H9 (cell line): ENCODE measurements at regions not wholly inside any gene's neighbourhood (a gene's known extent, or its start where the extent isn't known, plus 50 kb on each side); places are given as distances from the start of the nearest gene placed in this dataset.

Experiments
- DNase-seq: peaks from one replicate; pipeline ENCODE4 v3.0.0-alpha.2; 2017
- H2AFZ ChIP-seq: one replicate; pipeline ENCODE4 v1.6.1; 2013; ENCODE audit warnings: mild to moderate bottlenecking, low read length, control low read depth, moderate library complexity
- H2AK5ac ChIP-seq: 2 replicates; pipeline ENCODE4 v1.6.1; 2013; ENCODE audit warnings: low read length, control low read depth, mixed read lengths; ENCODE audit not compliant: insufficient read length
- H2BK120ac ChIP-seq: one replicate; pipeline ENCODE4 v1.6.1; 2013; ENCODE audit warnings: low read depth, mild to moderate bottlenecking, low read length, control low read depth, inconsistent platforms; ENCODE audit not compliant: poor library complexity, severe bottlenecking
- H2BK12ac ChIP-seq: 2 replicates; pipeline ENCODE4 v1.6.1; 2013; ENCODE audit warnings: low read length, control low read depth, mixed read lengths, low read depth; ENCODE audit not compliant: insufficient read length
- H2BK15ac ChIP-seq: 2 replicates; pipeline ENCODE4 v1.6.1; 2013; ENCODE audit warnings: low read depth, low read length, control low read depth
- H2BK20ac ChIP-seq: one replicate; pipeline ENCODE4 v1.6.1; 2013; ENCODE audit warnings: low read depth, mild to moderate bottlenecking, low read length, control low read depth, inconsistent platforms; ENCODE audit not compliant: poor library complexity, severe bottlenecking
- H2BK5ac ChIP-seq: 2 replicates; pipeline ENCODE4 v1.6.1; 2013; ENCODE audit warnings: low read length, control low read depth, mixed read lengths; ENCODE audit not compliant: insufficient read length
- H3K14ac ChIP-seq: 2 replicates; pipeline ENCODE4 v1.6.1; 2013; ENCODE audit warnings: low read length, control low read depth; ENCODE audit not compliant: insufficient read depth
- H3K18ac ChIP-seq: 2 replicates; pipeline ENCODE4 v1.6.1; 2013; ENCODE audit warnings: low read depth, mild to moderate bottlenecking, mixed read lengths, low read length, control low read depth; ENCODE audit not compliant: insufficient read length
- H3K23ac ChIP-seq: 2 replicates; pipeline ENCODE4 v1.6.1; 2013; ENCODE audit warnings: low read length, control low read depth, mixed read lengths, low read depth; ENCODE audit not compliant: insufficient read length
- H3K23me2 ChIP-seq: 2 replicates; pipeline ENCODE4 v1.6.1; 2013; ENCODE audit warnings: low read depth, mild to moderate bottlenecking, mixed read lengths, low read length, control low read depth; ENCODE audit not compliant: insufficient read length, poor library complexity, severe bottlenecking
- H3K27ac ChIP-seq: 2 replicates; pipeline ENCODE4 v1.5.1; 2013; ENCODE audit warnings: low read length, control low read depth, mixed read lengths, low read depth; ENCODE audit not compliant: insufficient read length
- H3K27me3 ChIP-seq: 2 replicates; pipeline ENCODE4 v1.6.1; 2013; ENCODE audit warnings: low read length, control low read depth, inconsistent platforms; ENCODE audit not compliant: insufficient read depth
- H3K4ac ChIP-seq: 2 replicates; pipeline ENCODE4 v1.6.1; 2013; ENCODE audit warnings: low read depth, mild to moderate bottlenecking, control low read depth, inconsistent platforms, low read length, moderate library complexity
- H3K4me1 ChIP-seq: 2 replicates; pipeline ENCODE4 v1.6.1; 2013; ENCODE audit warnings: low read length, control low read depth, inconsistent platforms; ENCODE audit not compliant: insufficient read depth
- H3K4me2 ChIP-seq: 2 replicates; pipeline ENCODE4 v1.6.1; 2013; ENCODE audit warnings: low read length, control low read depth, mixed read lengths; ENCODE audit not compliant: insufficient read length, insufficient read depth
- H3K56ac ChIP-seq: 2 replicates; pipeline ENCODE4 v1.6.1; 2013; ENCODE audit warnings: low read depth, mild to moderate bottlenecking, mixed read lengths, low read length, control low read depth; ENCODE audit not compliant: insufficient read length
- H3K79me1 ChIP-seq: 2 replicates; pipeline ENCODE4 v1.6.1; 2013; ENCODE audit warnings: low read depth, mild to moderate bottlenecking, moderate library complexity, low read length, control low read depth, inconsistent platforms; ENCODE audit not compliant: insufficient read depth, poor library complexity, severe bottlenecking
- H3K79me2 ChIP-seq: 2 replicates; pipeline ENCODE4 v1.6.1; 2013; ENCODE audit warnings: low read length, control low read depth, inconsistent platforms; ENCODE audit not compliant: insufficient read depth
- H3K9ac ChIP-seq: 2 replicates; pipeline ENCODE4 v1.6.1; 2013; ENCODE audit warnings: low read length, control low read depth, mixed read lengths; ENCODE audit not compliant: insufficient read length; ENCODE audit errors: extremely low read depth
- H3K9me3 ChIP-seq: one replicate; pipeline ENCODE4 v1.6.1; 2013; ENCODE audit warnings: low read depth, low read length, inconsistent platforms; ENCODE audit not compliant: control insufficient read depth
- H3T11ph ChIP-seq: one replicate; pipeline ENCODE4 v1.6.1; 2013; ENCODE audit warnings: mild to moderate bottlenecking, low read length, control low read depth, inconsistent platforms
- H4K20me1 ChIP-seq: one replicate; pipeline ENCODE4 v1.6.1; 2013; ENCODE audit not compliant: control insufficient read depth, insufficient read length, insufficient read depth
- H4K5ac ChIP-seq: 2 replicates; pipeline ENCODE4 v1.6.1; 2013; ENCODE audit warnings: low read depth, mild to moderate bottlenecking, mixed read lengths, low read length, control low read depth; ENCODE audit not compliant: insufficient read length
- H4K8ac ChIP-seq: replicated peaks from 2 replicates; pipeline ENCODE4 v1.6.1; 2013; ENCODE audit warnings: low read length, control low read depth, mixed read lengths, low read depth; ENCODE audit not compliant: insufficient read length
- H4K91ac ChIP-seq: 2 replicates; pipeline ENCODE4 v1.6.1; 2013; ENCODE audit warnings: low read depth, mild to moderate bottlenecking, moderate library complexity, mixed read lengths, low read length, control low read depth; ENCODE audit not compliant: insufficient read length
- H3K27ac Mint-ChIP-seq, 3 experiments: 2 replicates in 2 of 3; 3 replicates in 1 of 3; pipeline ENCODE4 v1.8.0; 2020 to 2021; ENCODE audit warnings: mixed read lengths in 3 of 3, mild to moderate bottlenecking in 1 of 3, moderate library complexity in 1 of 3
- H3K27me3 Mint-ChIP-seq: 2 replicates; pipeline ENCODE4 v1.8.0; 2021; ENCODE audit warnings: low read depth, mild to moderate bottlenecking, moderate library complexity, mixed read lengths
- H3K36me3 Mint-ChIP-seq, 3 experiments: 2 replicates in 2 of 3; 3 replicates in 1 of 3; pipeline ENCODE4 v1.8.0; 2020 to 2021; ENCODE audit warnings: low read depth in 3 of 3, mixed read lengths in 3 of 3; ENCODE audit not compliant: insufficient read depth in 1 of 3
- H3K4me1 Mint-ChIP-seq, 2 experiments: 2 replicates each; pipeline ENCODE4 v1.8.0; 2020; ENCODE audit warnings: mixed read lengths in 2 of 2
- H3K4me3 Mint-ChIP-seq, 2 experiments: 2 replicates in 1 of 2; 3 replicates in 1 of 2; pipeline ENCODE4 v1.8.0; 2020 to 2021; ENCODE audit warnings: mild to moderate bottlenecking in 2 of 2, mixed read lengths in 2 of 2, moderate library complexity in 1 of 2
- H3K9me3 Mint-ChIP-seq, 2 experiments: 2 replicates in 1 of 2; 3 replicates in 1 of 2; pipeline ENCODE4 v1.8.0; 2020; ENCODE audit warnings: mild to moderate bottlenecking in 2 of 2, mixed read lengths in 2 of 2, moderate library complexity in 1 of 2
- WGBS: extraction: QIAGEN DNeasy Blood & Tissue Kit; methylation state at CpG from one replicate; pipeline ENCODE4 v1.1.7; 2013; ENCODE audit warnings: missing lambda C conversion rate, low lambda C conversion rate, mixed read lengths; ENCODE audit not compliant: insufficient read length; ENCODE audit errors: extremely low coverage; 5-methylcytosine and 5-hydroxymethylcytosine counted together
- TF ChIP-seq, protein P1 (sequence below): fragments of 200-600 bp; sonication (generic); conservative IDR thresholded peaks from 3 replicates; pipeline ENCODE4 v1.8.0; 2021; ENCODE audit warnings: antibody characterized with exemption, mild to moderate bottlenecking

DNA sequence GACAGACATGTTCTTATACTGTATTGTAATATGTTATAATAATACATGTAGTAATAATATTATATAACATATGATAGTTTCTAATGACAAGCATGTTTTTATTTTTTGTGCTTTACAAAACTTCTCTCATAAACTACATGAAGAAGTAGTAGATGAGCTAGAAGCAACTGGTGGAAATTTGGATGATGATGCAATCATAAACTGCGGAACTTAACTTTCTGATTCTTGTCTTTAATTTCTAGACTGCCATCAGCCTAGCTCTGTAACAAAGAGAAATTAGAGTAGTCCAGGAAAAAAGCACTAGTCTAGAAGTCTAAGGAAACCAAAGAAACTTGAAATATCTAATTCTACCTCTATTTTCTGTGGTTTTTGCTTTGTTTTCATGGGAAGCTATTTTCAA, 71.0 kb upstream of the SPATS2L start:
- no peak overlapping the region for H4K91ac ChIP-seq

More for the DNA sequence above, 71.0 kb upstream of the SPATS2L start:
- Histone ChIP-seq H2BK15ac (no peak overlapping the region), H4K5ac (no peak overlapping the region), H3K9ac (no peak overlapping the region), H3T11ph (no peak overlapping the region), H3K4me1 (no peaks in the 10 kb centered on the region; the same call in 1 of the 2 replicates), H2BK120ac (no peak overlapping the region), H2AK5ac (no peak overlapping the region), H2BK20ac (no peak overlapping the region), H3K79me2 (no peaks in the 10 kb centered on the region), H3K9me3 (no peaks in the 10 kb centered on the region), H3K79me1 (no peaks in the 10 kb centered on the region), H3K27ac (no peak overlapping the region), H4K20me1 (no peaks in the 10 kb centered on the region), H2BK5ac (no peak overlapping the region), H3K14ac (no peak overlapping the region), H3K4me2 (no peak overlapping the region), H2AFZ (no peak overlapping the region), H4K8ac (no peak overlapping the region), H3K4ac (no peak overlapping the region), H3K27me3 (no peaks in the 10 kb centered on the region), H3K23ac (no peak overlapping the region), H3K23me2 (no peaks in the 10 kb centered on the region), H3K56ac (no peak overlapping the region), H2BK12ac (no peak overlapping the region), H3K18ac (no peak overlapping the region)
- TF ChIP-seq, protein P1, sequence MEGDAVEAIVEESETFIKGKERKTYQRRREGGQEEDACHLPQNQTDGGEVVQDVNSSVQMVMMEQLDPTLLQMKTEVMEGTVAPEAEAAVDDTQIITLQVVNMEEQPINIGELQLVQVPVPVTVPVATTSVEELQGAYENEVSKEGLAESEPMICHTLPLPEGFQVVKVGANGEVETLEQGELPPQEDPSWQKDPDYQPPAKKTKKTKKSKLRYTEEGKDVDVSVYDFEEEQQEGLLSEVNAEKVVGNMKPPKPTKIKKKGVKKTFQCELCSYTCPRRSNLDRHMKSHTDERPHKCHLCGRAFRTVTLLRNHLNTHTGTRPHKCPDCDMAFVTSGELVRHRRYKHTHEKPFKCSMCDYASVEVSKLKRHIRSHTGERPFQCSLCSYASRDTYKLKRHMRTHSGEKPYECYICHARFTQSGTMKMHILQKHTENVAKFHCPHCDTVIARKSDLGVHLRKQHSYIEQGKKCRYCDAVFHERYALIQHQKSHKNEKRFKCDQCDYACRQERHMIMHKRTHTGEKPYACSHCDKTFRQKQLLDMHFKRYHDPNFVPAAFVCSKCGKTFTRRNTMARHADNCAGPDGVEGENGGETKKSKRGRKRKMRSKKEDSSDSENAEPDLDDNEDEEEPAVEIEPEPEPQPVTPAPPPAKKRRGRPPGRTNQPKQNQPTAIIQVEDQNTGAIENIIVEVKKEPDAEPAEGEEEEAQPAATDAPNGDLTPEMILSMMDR = no peak
- H3K36me3 Mint-ChIP-seq = no peaks in the 10 kb centered on the region
- peaks cover 0 to 4% of the 10 kb centered on the region in 2 experiments; a peak in 2 of 5 replicates for H3K9me3 Mint-ChIP-seq
- no peak overlapping the region for H3K4me3 Mint-ChIP-seq
- peaks cover 3 to 4% of the 10 kb centered on the region in 2 experiments for H3K4me1 Mint-ChIP-seq
- H3K27me3 Mint-ChIP-seq = no peaks in the 10 kb centered on the region
- no peak overlapping the region for H3K27ac Mint-ChIP-seq
- DNase-seq = no peak
- WGBS = no CpG with 5 or more reads among the region's 1 CpG
